Stimulated activated CD8-positive, alpha-beta memory T cell treated with anti-CD3 and anti-CD28 coated beads, Interleukin-7, amount 100 ng/mL, for 4 hours (primary cell): ENCODE measurements at regions not wholly inside any gene's neighbourhood (a gene's known extent, or its start where the extent isn't known, plus 50 kb on each side); places are given as distances from the start of the nearest gene placed in this dataset.
"Not testable (repeated sequence)": the region's sequence is repeated elsewhere in the genome, so short reads cannot be mapped to it uniquely, and the experiment has no call there.

Experiments
- DNase-seq, 2 donors: peaks; one replicate each; pipeline ENCODE4 v3.0.0-alpha.2; 2020; ENCODE audit warnings: low read depth in 2 of 2

GRCh38 chr15:77909182-77909940, 168.2 kb downstream of the TBC1D2B start:
- DNase-seq: no peak

GRCh38 chr15:77908752-77909111, 168.8 kb downstream of the TBC1D2B start:
- DNase-seq: not testable (repeated sequence)

GRCh38 chr15:77907824-77908751, 169.4 kb downstream of the TBC1D2B start:
- peak in 1 of 2 donors; percentile 29 for DNase-seq

- not testable (repeated sequence) for DNase-seq
Observed at GRCh38 chr15:77906062-77906990, 171.2 kb downstream of the TBC1D2B start.

GRCh38 chr15:77905301-77905920, 172.1 kb downstream of the TBC1D2B start:
- no peak for DNase-seq

GRCh38 chr15:77904901-77905300, 172.6 kb downstream of the TBC1D2B start:
- DNase-seq: no peak

GRCh38 chr15:77904436-77904821, 173.1 kb downstream of the TBC1D2B start:
- no peak for DNase-seq

GRCh38 chr15:77903761-77904435, 173.6 kb downstream of the TBC1D2B start:
- DNase-seq: not testable (repeated sequence)

- DNase-seq: not testable (repeated sequence)
Observed at GRCh38 chr15:77902921-77903760, 174.4 kb downstream of the TBC1D2B start.

GRCh38 chr15:77901921-77902750, 175.4 kb downstream of the TBC1D2B start:
- no peak for DNase-seq

GRCh38 chr15:77901251-77901881, 176.1 kb downstream of the TBC1D2B start:
- no peak for DNase-seq

- DNase-seq: not testable (repeated sequence)
Observed at GRCh38 chr15:77900331-77900963, 177.1 kb downstream of the TBC1D2B start.

GRCh38 chr15:77899776-77900175, 177.7 kb downstream of the TBC1D2B start:
- DNase-seq: not testable (repeated sequence)

- DNase-seq: no peak
Observed at GRCh38 chr15:77898811-77899730, 178.4 kb downstream of the TBC1D2B start.

GRCh38 chr15:77897896-77898406, 179.6 kb downstream of the TBC1D2B start:
- DNase-seq: no peak

- not testable (repeated sequence) for DNase-seq
Observed at GRCh38 chr15:77897113-77897895, 180.2 kb downstream of the TBC1D2B start.
